NCI-H1092 treated with DMSO at 0.1 percent for 48 hours (cell line): ENCODE measurements at regions not wholly inside any gene's neighbourhood (a gene's known extent, or its start where the extent isn't known, plus 50 kb on each side); places are given as distances from the start of the nearest gene placed in this dataset.

Experiments
- DNase-seq: peaks from one replicate; lab custom pipeline; 2025; lab: John Stamatoyannopoulos, UW

GRCh38 chr18:57991552-57991951 lies 52.5 kb upstream of the NEDD4L start:
- DNase-seq = no peak

DNA sequence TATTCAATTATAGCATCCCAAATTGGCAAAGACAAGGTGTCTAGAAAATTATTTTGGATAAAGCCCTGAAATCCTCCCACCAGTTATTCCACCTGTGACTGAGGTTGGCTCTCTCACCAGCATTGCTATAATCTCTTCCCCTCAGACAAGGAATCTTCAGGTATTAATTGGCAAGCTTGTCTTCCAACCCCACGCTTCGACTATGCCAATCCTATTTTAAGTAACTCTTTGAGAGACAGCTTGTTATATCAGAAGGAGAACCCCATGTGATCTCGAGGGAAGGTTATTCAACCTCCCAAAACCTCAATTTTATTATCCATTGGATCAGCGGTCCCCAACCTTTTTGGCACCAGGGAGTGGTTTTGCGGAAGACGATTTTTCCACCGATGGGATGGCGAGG lies 54.5 kb upstream of the NEDD4L start:
- DNase-seq = no peak

GRCh38 chr18:57984490-57985115 lies 59.4 kb upstream of the NEDD4L start:
- DNase-seq = no peak

DNA sequence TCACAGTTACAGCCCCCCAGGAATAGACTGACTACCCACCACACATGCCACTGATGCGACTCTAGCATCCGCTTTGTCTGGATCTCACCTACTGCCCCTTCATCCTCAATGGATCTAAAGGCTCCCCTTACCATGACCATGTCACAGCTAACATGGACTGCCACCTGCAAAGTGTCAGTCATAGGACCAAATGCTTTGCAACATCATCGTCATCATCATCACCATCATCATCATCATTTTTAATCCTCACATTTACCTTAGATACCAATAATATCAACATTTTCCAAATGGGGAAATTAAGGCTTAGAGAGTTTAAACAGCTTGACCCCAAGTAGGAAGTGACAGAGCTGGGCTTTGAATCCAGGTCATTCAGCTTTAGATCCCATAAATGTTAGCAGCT lies 60.1 kb upstream of the NEDD4L start:
- DNase-seq = no peak

- DNase-seq = no peak
Observed at GRCh38 chr18:57983472-57983871, 60.6 kb upstream of the NEDD4L start.

- DNase-seq = no peak
Observed at GRCh38 chr18:57982372-57983021, 61.5 kb upstream of the NEDD4L start.

GRCh38 chr18:57981308-57982028 lies 62.6 kb upstream of the NEDD4L start:
- DNase-seq = no peak

DNA sequence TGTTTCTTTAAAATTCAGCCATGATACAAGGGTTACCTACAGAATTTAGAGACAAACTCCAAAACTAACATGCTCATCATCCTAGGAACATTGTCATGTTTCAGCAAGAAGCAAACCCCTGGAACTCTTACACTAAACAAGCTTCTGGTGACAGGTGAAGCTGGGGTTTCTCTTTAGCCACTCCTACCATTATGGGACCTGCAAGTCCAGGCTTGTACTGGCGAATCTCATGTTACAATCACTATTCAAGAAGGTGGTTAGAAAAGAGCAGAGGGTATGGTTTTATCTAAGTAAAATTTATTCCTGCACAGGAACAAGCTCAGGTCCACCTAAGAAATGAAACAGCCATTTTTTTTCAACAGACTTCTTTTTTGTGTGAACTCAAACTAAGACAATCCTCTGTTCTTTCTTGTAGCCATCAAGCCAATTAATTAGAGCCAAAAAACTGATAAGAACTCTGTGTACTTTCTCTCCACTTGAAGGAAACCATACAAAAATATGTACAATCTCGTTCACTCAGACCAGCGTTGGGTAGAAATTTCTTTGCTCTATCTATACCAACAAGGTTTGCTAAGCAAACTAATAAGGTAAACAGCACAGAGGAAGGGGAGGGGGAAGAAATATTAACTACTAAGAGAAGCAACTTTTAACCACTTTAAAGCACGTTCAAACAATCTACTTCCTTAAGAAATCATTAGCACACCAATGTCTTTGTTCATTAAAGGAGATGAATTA lies 63.3 kb upstream of the NEDD4L start:
- no peak for DNase-seq

GRCh38 chr18:57976230-57976773 lies 67.7 kb upstream of the NEDD4L start:
- no peak for DNase-seq

DNA sequence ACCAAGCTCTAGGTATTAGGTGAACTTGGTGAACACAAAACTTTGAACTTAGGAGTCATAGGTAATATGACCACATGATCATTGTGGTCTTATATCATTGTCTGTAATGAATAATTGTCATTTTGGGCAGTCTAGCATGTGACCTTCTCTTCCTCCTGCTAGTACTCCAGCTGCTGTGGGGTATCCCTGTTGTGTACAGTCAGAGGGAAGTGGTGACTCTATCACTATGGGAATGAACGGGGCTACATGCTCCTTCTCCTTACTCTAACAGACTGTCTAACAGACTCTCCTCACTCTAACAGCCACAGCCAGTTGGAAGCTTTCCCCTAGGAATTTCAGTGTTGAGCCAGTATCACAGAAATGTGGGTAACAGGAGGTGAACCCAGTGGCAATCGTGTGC lies 68.2 kb upstream of the NEDD4L start:
- DNase-seq = no peak

- DNase-seq = no peak
Observed at GRCh38 chr18:57974585-57975265, 69.3 kb upstream of the NEDD4L start.

DNA sequence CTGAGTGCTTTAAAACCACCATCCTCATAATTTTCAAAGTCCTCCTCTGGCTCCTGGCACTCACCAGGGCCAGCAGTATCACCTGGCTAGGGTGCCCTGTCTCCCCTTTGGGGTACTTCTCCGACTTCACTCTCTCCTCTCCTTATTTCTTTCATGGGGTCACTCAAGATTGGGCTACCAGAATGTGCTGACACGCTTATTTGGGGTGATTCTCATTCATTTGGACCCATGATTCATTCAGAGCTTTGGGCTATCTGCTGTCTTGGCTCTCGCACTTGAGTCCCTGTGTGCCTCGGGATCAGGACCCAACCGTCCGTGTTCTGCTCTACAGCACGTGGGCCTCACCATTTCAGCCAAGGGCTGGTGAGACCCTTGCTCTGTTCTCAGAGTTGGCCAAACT lies 70.1 kb upstream of the NEDD4L start:
- DNase-seq = no peak

DNA sequence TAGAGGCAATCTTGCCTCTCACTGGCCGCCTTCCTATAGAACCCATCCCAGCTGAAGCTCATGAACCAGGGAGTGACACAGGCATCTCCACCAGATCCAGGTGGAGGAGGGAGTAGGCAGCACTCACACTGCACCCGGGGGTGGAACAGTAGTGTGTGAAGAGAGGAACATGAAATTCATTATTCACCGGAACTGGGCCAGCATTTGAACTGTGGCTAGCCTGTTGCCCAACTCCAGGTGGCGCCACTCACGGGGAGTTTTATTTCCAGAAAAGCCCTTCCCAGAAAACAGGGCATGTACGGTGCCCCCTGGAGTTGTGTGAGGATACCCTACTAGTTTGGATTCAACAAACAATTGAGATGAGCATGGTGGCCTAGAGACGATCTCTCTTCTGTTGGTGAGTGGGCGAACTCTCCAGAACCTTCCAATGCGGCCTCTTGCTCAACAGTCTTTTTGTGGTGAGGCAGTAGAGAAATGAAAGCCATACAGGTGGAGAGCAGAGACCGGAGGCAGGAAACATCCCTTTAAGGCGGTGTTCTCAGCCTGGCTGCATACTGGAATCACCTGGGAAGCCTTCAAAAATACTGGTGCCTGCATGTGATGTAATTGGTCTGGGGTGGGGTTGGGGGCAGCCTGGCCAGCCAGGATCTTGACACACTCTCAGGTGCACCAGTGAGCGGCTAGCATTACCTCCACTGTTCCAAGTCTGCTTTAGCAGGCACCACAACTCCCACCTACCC lies 73.5 kb upstream of the NEDD4L start:
- DNase-seq = no peak

GRCh38 chr18:57969824-57970223 lies 74.2 kb upstream of the NEDD4L start:
- no peak for DNase-seq

DNA sequence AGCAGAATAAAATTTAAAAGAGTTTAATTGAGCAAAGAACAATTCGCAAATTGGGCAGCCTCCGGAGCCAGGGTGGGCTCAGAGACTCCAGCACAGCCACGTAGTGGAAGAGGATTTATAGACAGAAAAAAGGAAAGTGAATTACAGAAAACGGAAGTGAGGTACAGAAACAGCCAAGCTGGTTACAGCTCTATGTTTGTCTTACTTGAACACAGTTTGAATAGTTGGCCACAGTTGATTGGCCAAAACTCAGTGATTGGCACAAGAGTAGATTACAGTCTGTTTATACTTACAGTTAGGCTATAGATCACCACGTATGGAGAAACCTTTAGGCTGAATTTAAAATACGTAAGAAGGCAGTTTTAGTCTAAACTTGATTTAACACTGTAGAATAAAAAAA lies 78.8 kb upstream of the NEDD4L start:
- no peak for DNase-seq

DNA sequence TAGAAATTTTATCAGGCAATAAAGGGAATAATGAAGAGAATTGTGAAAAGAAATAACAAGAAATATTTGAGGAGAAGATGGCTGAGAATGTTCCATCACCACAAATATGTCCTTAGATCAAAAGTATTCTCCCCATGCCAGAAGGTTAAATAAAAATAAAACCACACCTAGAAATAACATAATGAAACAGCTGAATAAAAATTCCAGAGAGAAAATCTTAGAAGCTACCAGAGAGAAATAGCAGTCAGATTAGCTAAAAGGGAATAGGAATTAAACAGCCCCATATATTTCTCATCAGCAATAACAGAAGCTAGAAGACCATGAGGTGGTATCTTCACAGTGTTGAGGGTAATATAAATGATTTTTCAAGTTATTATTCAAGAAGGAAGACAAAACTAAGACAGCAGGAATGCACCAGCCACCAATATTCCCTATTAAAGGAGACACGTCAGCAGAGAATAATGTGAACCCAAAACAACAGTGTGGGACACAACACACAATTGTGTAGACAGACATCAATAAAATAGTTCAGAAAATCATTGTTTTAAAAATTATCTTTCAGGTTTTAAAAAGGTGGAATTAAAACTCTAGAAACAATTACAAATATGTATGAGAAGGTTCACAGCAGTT lies 82.0 kb upstream of the NEDD4L start:
- no peak for DNase-seq

- no peak for DNase-seq
Observed at GRCh38 chr18:57961411-57961810, 82.6 kb upstream of the NEDD4L start.

GRCh38 chr18:57959278-57959677 lies 84.7 kb upstream of the NEDD4L start:
- DNase-seq = peak; percentile 38

DNA sequence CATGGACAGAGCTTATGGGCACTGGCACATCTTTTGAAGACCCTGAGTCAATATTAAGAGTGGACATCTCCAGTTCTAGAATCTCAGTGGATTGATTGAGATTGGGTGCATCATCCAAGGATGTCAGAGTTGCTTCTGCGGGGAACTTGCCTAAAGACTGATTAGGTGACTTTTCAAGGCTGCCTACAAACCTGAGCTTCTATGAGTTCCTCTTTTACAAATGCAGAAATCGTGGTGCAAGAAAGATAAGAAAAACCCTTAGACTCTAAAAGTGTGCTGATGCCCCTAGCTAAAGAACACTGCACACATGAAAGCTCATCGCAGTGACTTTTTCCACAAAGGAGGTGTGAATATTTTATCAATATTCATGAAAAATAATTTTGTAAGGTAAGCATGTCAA lies 86.8 kb upstream of the NEDD4L start:
- DNase-seq = no peak

- no peak for DNase-seq
Observed at GRCh38 chr18:57956491-57956890, 87.5 kb upstream of the NEDD4L start.

DNA sequence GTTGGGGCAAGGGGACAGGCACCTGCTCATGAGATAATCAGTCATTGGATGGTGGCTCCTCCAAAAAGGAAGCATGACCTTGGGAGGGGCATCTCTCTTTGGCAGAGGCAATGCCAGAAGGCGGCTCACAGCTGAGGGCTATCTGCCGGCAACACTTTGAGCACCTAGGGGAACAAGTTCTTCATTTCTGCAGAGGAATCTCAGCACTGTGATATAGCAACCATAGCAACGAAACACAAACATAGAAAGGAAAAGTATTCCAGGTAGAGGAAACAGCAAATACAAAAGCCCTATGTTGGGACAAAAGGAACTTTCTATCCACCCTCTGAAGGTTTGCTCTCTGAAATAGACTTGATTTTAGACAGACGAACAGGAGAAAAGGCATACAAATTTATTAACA lies 89.1 kb upstream of the NEDD4L start:
- no peak for DNase-seq
